HPDE6-E6E7 (cell line): ENCODE measurements at regions not wholly inside any gene's neighbourhood (a gene's known extent, or its start where the extent isn't known, plus 50 kb on each side); places are given as distances from the start of the nearest gene placed in this dataset.
A peak's percentile ranks its signal among the peaks of the same experiment; 100 is the strongest.

Experiments
- DNase-seq: peaks from one replicate; pipeline ENCODE4 v3.0.0; 2011; ENCODE audit warnings: missing footprints; ENCODE audit errors: extremely low spot score

DNA sequence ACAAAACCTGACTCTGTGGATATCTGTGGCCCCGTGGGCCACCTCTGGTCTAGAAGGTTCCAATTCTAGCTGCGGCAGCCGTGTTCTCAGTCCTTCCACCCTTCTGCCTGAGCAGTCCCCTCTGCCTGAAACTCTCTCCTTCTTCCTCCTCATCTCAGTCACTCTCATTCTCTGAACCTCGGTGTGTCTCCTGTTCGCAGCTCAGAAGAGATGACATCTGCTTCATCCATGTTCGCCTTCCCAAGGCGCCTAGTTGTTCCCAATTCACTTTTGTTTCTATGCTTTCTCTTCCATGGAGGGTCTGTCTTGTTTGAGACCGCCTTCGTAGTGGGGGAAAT lies 95.5 kb downstream of the CEBPB start:
- DNase-seq = no peak

DNA sequence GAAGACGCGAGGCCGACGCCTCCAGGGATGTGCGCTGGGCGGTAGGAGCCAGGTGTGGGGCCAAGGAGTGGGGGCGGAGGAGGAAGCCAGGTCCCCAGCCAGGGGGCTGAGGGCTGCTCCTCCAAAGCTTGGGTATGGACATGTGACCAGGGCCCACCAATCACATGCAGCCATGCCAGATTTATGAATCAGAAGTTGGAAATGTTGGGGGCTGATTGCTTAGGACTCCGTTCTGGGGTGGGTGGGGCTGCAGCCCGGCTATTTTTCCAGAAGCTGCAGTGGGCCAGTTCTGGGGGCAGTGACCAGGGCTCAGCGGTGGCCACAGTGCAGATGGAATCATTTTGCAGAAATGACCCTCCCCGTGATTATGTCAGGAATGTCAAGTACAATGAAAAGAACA lies 96.0 kb downstream of the CEBPB start:
- peak; percentile 77 for DNase-seq

DNA sequence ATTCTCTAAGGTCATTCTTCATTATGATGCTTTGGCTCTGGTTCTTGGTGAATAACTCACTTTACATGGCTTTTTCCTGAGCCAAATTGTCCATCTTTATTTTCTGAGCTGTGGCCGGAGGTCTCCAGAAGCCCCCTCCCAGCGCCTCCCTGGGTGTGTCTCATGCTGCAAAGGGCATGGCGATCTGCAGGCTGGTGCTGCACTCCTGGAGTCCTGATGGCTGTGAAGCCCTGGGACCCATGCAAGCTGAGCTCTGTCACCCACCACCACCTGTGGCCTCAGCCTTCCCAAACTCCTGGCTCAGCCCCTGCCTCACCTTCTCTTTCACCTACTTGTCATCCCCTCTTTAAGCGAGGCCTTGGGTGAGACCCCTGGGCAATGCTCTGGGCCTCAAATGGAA lies 96.9 kb downstream of the CEBPB start:
- no peak for DNase-seq

DNA sequence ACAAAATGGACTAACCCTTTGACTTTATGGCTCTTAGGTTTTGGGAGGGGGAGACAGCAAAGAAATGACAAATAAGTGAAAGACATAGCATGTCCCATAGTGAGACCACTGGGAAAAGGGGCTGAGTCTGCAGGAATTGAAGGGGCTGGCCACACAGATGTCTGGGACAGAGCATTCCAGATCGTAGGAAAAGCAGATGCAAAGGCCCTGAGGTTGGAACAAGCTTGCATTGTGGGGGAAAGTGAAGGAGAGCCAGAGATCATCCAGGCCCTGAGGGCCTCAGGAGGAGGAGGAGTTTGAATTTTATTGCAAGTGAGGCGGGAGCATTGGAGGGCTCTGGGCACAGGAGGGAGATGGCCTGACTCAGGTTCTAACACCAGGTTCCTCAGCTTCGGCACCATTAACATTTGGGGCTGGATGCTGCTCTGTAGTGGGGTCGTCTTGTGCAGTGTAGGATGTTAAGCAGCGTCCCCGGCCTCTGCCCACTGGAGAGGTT lies 97.5 kb downstream of the CEBPB start:
- DNase-seq = no peak

DNA sequence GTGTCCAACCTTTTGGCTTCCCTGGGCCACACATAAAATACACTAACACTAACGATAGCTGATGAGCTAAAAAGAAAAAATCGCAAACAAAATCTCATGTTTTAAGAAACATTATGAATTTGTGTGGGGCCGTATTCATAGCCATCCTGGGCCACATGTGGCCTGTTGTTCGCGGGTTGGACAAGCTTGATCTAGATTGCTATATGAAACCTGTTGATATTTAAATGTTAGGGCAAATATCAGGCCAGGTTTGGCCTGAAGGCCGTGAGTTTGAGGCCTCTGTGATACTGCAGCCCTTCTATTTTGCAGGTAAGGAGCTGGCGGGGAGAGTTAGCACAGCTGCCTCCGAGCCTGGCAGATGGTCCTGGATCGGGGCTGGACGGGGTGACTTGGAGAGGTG lies 99.0 kb downstream of the CEBPB start:
- no peak for DNase-seq

DNA sequence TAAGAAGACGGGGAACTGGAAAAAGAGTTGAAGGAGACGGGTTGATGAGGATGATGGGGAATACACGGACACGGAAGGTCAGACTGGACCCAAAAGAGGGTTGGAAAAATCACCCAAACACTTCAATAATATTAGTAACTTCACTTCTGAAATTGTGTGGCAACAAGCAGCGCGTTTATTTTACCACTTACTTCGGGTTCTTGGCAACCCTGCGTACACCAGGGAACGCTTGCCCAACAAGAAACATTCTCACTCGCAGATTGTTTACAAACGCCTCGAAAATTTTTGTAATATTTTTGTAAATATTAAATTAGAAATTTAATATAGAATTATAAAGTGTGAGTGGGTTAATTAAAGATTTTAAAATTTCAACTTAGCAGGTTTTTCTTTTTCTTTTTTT lies 99.5 kb downstream of the CEBPB start:
- no peak for DNase-seq

DNA sequence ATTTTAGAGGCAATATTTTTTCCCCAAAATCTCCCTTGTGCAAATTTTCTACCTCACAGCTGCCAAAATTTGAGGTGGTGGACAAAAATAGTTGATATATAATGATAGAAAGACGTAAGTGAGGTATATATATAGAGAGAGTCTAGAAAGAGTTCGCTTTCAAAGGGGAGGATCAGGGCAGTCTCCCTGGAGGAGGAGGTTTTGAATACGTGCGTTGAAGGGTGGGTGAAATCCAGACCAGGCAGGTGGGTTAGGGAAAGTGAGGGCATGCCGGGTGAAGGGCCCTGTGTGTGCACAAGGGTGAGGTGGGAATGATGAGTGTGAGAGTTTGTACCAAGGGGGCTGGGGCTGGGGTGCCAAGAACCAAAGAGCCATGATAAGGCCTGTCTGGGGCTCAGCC lies 100.2 kb downstream of the CEBPB start:
- DNase-seq = no peak

DNA sequence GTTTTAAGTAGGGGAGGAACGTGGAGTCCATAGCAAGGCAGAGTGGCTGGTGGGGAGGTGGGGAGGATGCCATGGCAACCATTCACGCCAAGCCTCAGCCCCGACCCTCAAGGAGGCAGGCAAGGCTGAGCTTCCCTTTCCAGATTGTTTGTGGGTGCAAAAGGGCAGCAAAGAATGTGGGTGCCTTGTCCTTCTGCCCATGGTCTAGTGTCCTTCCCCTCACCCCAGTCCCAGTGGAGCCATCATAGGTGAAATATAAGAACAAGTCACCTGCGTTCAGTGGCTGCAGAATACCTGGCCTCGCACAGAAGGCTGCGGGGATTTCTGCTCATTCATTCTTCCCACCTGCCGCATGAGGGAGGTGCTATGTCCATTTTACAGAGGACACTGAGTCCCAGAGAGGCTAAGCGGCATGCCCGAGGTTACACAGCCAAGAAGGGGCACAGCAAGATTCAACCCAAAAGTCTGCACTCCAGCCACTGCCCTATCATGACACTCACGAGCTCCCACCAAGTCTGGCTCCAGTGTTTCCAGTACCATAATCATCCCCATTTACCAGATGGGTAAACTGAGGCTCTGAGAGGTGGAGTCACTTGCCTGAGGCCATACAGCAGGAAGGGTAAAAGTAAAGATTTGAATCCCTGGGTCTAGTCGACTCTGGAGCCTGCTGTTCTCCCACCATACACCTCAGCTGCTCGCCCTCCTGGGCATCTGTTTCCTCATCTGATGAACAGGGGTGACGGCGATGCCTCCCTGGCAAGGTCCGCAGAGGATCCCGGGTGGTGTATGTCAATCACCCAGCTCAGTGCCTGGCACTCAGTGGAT lies 100.8 kb downstream of the CEBPB start:
- DNase-seq = no peak

DNA sequence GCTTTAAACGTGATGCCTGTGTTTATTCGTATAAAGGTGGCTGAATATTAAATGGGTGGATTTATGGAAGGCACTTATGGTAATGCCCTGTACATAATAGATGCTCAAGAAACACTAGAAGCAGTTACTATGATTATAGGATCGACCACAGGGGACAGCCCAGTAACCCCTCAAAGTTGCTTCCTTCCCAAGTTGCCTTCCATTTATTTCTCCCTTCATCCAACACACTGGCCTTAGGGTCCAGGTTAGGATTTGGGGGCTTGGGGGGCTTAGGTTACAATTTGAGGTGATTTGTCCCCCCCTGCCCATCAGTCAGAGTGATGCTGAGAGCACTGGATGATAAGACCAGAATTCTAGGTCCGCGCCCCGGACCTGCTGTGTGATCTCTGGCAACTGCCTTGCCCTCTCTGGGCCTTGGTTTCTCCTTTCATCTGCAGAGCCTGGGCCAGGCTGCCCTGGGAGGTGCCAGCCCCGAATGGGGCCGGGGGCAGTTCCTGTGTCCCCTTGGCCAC lies 101.5 kb downstream of the CEBPB start:
- DNase-seq = no peak

DNA sequence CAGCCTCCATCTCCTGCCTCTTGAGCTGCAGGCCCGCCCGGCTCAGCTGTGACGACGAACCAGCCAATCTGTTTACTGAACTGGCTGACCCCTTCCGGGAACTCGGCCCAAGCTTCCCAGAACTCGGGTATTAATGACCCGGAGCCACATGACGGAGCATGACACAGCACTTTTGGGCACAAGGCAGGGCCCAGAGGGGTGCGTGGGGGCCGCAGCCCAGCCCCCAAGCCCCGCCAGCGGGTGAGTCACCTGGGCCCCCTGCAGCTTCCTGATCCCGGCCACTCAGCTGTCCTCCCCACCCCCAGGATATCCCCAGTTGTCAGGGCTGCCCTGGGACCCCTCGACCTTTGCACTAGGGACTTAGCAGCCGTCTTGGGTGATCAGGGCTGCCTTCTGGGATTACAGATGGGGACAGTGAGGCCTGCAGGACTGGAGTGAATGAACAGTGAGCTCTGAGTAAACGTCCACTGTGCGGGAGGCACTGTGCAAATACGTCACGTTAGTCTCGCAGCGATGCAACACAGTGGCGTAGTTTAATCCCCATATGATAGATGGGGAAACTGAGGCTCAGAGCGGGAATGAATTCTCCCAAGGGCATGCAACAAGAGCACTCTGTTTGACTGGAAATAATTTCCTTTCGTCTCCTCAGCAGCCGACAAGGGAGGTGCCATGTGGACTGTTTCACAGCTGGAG lies 102.1 kb downstream of the CEBPB start:
- peak; percentile 60 for DNase-seq

DNA sequence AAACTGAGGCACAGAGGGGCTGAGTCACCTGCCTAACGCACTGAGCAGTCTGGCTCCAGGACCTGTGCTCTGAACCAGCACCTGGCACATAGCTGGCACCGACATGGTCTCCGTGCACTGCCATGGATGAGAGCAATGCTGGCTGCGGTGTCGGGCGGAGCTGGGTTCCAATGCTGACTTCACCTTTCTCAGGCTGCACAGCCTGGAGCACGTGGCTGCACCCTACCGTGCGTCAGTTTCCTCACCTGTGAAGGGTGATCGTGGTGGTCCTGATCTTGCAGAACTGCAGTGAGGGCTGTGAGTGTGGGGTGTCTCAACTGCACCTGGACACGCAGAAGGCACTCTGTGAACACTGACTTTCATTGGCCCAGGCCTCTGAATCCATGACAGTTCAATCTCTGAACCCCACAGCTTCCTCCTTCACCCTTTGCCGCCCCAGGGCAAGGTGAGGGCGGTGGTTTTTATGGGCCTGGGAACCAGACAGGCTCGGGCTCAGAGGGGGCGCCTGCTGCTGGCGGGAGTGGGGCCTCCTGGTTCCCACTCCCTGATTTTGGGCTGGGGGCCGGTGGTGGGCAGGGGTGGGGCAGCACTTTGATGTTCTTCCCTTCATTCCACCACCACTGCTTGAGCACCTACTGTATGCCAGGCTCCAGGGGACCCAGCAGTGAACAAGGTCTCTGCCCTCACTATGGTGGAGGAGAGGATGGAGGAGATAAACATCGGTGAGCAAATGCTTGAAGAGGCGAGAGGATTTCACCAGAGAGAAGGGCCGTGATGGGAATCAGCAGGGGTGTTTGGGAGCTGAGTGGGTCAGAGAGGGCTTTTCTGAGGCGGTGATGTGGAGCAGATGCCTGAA lies 102.9 kb downstream of the CEBPB start:
- no peak for DNase-seq

DNA sequence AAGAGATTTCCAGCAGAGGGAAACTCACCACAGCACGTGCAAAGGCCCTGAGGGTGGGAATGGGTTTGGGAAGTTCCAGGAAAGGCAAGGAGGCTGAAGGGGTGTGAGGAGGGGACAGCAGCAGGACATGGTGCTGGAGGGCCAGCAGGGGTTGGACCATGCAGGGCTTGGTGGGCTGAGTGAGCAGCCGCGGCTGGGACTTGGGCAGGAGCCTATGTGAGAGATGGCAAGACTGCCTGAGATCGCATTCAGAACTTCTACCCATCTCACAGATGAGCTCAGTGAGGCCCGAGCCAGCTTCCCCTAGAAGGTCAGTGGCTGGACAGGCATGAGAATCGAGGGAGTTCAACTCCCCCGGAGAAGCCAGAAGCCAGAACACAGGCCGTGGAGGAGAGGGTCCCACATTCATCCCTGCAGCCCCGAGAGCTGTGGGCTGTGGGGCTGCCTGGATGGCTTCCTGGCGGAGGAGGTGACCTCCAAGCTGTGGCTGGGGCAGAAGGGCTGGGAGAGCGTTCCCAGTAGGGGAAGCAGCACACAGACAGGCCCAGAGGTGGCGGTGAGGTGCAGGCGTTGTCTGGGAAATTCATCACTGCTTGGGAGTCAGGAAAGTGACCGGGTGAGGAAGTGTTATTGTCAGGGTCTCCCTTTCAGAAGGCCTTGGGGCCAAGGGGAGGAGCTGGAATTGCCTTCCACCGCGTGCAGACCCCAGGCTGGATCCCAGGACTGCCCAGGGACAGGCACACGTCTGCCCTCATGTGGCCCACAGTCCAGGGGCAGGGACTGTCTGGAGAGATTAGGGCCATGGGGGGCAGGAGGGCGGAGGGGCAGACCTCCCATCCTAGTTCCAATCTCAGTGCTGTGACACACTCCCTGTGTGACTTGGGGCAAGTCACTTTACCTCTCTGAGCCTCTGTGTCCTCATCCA lies 103.8 kb downstream of the CEBPB start:
- DNase-seq = no peak

DNA sequence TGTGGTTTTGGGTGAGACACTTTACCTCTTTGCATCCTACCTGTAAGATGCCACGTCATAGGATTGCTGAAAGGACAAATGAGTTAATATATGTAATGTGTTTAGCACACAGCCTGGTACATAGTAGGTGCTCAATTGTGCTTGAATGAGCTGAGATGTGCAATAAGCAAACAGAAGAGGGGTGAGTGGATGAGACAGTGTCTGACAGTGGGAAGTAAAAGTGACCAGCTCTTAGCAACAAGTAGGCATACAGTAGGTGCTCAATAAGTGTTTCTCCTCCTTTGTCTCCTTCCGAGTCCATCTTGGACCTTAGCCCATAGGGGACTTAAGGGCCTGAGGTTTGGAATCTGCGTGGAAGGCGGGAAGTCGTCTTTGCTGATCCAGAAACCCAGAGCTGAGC lies 104.7 kb downstream of the CEBPB start:
- no peak for DNase-seq

DNA sequence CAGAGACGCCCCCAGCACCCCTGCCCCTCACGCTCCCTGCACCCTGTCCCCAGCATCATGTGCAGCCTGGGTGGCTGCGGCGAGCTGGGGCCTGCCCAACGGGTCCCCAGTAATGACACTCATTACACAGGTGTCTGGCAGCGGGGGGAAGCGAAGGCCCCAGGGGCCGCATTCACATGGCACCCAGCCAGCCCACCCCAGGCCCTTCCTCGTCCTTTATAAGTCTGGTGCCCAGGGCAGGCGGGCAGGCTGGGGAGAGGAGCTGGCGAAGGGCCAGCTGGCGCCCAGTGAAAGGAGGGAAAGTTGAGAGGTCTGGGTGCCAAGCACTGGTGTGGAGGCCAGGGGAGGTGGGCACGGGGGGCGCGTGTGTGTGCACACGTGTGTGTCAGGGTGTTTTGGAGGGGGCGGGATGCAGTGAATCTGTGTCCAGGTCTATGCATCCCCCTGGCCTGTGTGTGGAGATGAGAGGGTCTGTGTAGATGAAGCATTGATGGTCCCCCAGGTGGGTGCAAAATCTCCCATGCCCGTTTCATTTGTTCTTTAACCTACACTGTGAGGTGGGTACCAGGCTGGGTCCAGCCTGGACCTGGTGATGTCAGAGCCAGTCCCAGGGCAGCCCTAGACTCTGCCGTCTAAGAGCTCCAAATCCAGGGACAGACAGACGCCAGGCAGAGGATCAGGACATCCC lies 105.3 kb downstream of the CEBPB start:
- no peak for DNase-seq

DNA sequence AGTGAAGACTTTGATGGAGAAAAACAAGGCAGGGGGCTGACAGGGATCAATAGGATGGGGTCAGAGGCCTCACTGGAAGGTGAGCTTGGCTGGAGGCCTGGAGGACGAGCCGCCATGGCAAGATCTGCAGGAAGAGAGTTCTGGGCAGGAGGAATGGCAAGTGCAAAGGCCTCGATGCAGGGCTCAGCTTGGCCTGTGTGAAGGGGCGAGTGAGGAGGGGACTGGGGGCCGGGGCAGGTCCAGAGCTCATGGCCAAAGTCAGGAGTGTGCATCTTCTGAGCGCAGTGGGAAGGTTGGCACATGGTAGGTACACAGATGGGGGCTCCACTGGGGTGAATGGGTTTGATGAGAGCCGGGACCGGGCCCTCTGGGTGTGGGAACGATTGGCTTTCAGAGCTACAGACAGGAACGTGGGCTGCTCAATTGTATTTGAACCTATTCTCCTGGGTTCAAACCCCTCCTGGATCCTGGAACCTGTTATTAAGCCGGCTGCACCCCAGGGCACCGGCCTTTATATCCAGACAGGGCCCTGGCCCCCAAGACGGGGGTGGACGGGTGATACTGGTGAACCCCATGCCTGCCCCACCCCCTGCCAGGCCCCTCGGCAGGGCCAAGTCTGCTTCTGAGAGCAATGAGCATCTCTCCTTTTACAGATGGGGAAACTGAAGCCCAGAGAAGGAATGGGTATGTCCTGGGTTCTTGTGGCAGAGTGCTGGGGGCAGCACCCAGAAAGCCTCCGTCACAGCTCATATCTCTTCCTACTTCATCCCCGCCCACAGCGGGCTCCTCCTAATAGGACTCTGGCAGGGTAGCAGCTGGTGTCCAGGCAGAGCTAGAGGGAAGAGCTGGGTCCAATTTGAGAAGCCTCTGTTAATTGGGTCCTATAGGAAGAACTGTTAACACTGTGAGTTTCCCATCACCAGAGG lies 106.1 kb downstream of the CEBPB start:
- no peak for DNase-seq

DNA sequence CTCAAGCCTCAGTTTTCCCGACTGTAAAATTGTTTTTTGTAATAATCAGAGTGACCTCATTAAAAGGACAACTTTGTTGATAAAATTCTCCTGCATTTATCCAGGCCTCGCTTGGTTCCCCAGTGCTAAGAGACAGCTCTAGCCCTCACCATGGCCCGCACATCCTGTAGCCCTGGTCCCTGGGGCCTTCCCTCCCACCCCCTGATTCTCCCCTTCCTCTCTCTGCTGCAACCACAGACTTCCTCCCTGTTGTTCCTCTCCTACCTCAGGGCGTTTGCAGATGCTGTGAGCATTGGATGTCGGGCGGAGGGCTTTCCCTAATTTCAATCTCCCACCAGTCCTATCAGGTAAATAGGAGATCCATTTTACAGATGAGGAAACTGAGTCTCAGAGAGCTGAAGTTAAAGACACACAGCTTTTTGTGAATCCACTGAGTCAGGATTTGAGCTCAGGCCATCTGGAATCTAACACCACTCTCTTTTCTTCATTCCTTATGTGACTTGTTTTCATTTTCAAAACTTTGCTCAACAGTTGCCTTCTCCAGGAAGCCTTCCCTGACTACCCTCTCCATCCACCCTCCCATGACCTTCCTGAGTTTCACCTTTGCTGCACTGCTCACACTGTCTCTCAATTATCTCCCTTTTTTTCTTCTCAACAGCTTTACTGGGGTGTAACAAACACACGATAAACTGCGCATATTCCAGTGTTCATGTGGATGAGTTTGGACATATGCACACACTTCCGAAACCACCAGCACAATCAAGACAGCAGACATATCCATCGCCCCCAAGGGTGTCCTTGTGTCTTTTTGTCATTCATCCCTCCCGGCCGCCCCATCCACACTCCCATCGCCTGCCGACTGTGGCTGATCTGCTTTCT lies 107.1 kb downstream of the CEBPB start:
- no peak for DNase-seq

DNA sequence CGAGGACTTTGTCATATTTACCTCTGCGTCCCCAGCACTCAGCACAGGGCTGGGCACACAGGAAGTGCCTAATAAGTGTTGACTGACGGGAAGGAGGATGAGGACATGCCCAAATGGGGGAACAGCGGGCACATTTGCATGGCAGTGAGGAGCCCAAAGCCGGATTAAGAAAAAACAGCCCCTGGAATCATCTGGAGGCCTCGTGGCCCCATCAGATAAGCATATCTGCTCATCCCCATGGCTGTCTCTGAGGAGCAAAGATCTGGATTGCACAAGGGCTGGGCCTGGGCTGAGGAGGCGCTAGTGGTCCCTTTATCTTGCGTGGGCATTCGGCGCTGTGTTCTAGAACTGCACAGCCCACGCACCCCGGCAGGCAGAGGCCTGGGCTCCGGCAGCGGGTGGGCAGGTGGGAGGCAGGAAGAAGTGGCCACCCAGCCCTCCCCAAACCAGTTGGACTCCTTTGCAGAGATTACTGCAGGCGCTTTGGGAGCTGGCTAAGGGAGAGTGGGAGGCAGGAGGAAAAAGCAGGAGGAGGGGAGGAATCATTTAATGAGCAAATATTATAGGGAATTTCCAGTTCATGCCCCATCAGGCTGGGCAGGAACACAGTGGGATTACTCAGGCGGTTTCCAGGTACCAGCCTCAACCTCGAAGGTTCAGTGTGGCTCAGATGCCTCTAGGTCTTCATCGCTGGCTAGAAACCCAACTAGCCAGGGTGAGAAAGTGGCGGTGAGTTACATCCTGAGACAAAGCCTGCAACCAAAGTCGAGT lies 108.1 kb downstream of the CEBPB start:
- DNase-seq = no peak

DNA sequence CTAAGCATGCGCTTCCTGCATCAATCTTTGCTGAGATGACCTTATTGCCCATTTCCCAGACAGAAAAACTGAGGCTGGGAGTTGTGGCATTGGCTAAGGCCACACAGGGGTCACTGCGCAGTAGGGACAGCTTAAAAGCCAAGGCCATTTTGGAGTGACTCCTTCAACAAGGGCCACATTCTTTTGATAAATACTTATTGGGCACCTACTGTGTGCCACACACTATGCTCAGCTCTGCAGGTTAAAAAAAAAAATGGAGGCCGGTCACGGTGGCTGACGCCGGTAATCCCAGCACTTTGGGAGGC lies 108.6 kb downstream of the CEBPB start:
- DNase-seq = no peak
